ENCODE measurements at regions not wholly inside any gene's neighbourhood (a gene's known extent, or its start where the extent isn't known, plus 50 kb on each side); places are given as distances from the start of the nearest gene placed in this dataset.

DNA sequence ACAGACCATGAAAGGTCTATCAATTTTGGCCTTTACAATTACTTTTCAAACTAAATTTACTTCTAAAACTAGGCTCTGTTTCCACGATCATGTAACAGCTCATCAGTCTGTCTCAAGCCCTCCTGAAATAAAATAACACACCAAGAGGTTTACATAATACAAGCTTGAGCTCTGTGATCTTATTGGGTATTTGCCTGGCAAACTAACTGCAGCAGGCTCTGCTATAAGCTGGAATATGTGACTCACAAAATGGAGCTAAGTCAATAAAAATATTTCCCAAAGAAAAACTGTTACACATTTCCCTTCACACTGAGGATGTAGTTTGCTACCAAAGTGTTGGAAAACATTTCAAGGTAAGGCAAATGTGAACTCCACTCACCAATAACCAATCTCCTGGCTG, 94.7 kb upstream of the GPM6B start:
- H3K27me3 ChIP-seq (ENCODE audit: control insufficient read depth in 1 of 2, insufficient read depth in 2 of 2, low read length in 2 of 2), result 0 out of 5 replicates have a peak, but pooled peaks cover 0 to 3% of the 10 kb centered on the region in 2 experiments
- no peaks in the 10 kb centered on the region for H3K9me3 ChIP-seq (ENCODE audit: low read length)
- no peaks in the 10 kb centered on the region for H3K36me3 ChIP-seq (replicated peaks in 1 of 2; ENCODE audit: control insufficient read depth in 1 of 2, insufficient read depth in 2 of 2, low read length in 2 of 2)
- in situ Hi-C loops (cut with HindIII; ENCODE audit: extremely low pct_ligation_motif_present, low pct_unique_long_range_greater_than_20kb) (no loop called here), intact Hi-C loops (cut with micrococcal nuclease; ENCODE audit: unreplicated experiment) (no loop called here)
- ChIA-PET CTCF (ENCODE audit: low intra/inter-chr PET ratio, low total read pairs) (no interaction called here), POLR2A (no interaction called here)
- no TSS peak for BruUV-seq (replicated peaks)
- no peaks in the 10 kb centered on the region for H3K79me2 ChIP-seq (ENCODE audit: insufficient read depth, low read length)
- no peak overlapping the region for H3K27ac ChIP-seq (ENCODE audit: extremely low read length, insufficient read depth, low read length)
- H3K4me2 ChIP-seq (ENCODE audit: low read depth, low read length), result no peak overlapping the region
- no peak overlapping the region for H3K9ac ChIP-seq (ENCODE audit: insufficient read depth, low read depth, low read length)
- no peaks in the 10 kb centered on the region for H4K20me1 ChIP-seq (ENCODE audit: insufficient read depth, low read length)
- WGBS (ENCODE audit: low lambda C conversion rate), result 0% methylated on average over 1 of the region's 1 CpG
- no peak for ATAC-seq
- no peak for FAIRE-seq
- H3K4me1 ChIP-seq (ENCODE audit: insufficient read depth, low read length), result no peaks in the 10 kb centered on the region
- no peak overlapping the region for H3K4me3 ChIP-seq (replicated peaks in 1 of 3; ENCODE audit: insufficient read depth in 1 of 3, low read depth in 2 of 3, low read length in 3 of 3)
- DNase-seq (ENCODE audit: low spot score), result no peak
- H2AFZ ChIP-seq (ENCODE audit: low read length), result no peak overlapping the region
- no peak for TF ChIP-seq ZNF747 (CRISPR knock-in tag; IDR thresholded peaks at IDR 0.05; ENCODE audit: borderline replicate concordance)
- no peak for TF ChIP-seq ZNF879 (CRISPR knock-in tag; IDR thresholded peaks at IDR 0.05)
- TF ChIP-seq, protein P1, sequence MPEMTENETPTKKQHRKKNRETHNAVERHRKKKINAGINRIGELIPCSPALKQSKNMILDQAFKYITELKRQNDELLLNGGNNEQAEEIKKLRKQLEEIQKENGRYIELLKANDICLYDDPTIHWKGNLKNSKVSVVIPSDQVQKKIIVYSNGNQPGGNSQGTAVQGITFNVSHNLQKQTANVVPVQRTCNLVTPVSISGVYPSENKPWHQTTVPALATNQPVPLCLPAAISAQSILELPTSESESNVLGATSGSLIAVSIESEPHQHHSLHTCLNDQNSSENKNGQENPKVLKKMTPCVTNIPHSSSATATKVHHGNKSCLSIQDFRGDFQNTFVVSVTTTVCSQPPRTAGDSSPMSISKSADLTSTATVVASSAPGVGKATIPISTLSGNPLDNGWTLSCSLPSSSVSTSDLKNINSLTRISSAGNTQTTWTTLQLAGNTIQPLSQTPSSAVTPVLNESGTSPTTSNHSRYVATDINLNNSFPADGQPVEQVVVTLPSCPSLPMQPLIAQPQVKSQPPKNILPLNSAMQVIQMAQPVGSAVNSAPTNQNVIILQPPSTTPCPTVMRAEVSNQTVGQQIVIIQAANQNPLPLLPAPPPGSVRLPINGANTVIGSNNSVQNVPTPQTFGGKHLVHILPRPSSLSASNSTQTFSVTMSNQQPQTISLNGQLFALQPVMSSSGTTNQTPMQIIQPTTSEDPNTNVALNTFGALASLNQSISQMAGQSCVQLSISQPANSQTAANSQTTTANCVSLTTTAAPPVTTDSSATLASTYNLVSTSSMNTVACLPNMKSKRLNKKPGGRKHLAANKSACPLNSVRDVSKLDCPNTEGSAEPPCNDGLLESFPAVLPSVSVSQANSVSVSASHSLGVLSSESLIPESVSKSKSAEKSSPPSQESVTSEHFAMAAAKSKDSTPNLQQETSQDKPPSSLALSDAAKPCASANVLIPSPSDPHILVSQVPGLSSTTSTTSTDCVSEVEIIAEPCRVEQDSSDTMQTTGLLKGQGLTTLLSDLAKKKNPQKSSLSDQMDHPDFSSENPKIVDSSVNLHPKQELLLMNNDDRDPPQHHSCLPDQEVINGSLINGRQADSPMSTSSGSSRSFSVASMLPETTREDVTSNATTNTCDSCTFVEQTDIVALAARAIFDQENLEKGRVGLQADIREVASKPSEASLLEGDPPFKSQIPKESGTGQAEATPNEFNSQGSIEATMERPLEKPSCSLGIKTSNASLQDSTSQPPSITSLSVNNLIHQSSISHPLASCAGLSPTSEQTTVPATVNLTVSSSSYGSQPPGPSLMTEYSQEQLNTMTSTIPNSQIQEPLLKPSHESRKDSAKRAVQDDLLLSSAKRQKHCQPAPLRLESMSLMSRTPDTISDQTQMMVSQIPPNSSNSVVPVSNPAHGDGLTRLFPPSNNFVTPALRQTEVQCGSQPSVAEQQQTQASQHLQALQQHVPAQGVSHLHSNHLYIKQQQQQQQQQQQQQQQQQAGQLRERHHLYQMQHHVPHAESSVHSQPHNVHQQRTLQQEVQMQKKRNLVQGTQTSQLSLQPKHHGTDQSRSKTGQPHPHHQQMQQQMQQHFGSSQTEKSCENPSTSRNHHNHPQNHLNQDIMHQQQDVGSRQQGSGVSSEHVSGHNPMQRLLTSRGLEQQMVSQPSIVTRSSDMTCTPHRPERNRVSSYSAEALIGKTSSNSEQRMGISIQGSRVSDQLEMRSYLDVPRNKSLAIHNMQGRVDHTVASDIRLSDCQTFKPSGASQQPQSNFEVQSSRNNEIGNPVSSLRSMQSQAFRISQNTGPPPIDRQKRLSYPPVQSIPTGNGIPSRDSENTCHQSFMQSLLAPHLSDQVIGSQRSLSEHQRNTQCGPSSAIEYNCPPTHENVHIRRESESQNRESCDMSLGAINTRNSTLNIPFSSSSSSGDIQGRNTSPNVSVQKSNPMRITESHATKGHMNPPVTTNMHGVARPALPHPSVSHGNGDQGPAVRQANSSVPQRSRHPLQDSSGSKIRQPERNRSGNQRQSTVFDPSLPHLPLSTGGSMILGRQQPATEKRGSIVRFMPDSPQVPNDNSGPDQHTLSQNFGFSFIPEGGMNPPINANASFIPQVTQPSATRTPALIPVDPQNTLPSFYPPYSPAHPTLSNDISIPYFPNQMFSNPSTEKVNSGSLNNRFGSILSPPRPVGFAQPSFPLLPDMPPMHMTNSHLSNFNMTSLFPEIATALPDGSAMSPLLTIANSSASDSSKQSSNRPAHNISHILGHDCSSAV (CRISPR knock-in tag; IDR thresholded peaks at IDR 0.05; ENCODE audit: borderline replicate concordance), result no peak
- no peak for TF ChIP-seq SRSF4 (IDR thresholded peaks at IDR 0.05; ENCODE audit: low read depth, low read length, poor library complexity, severe bottlenecking)
- no peak for TF ChIP-seq SETDB1 (CRISPR knock-in tag; IDR thresholded peaks at IDR 0.05; ENCODE audit: borderline replicate concordance)
- TF ChIP-seq, protein P2, sequence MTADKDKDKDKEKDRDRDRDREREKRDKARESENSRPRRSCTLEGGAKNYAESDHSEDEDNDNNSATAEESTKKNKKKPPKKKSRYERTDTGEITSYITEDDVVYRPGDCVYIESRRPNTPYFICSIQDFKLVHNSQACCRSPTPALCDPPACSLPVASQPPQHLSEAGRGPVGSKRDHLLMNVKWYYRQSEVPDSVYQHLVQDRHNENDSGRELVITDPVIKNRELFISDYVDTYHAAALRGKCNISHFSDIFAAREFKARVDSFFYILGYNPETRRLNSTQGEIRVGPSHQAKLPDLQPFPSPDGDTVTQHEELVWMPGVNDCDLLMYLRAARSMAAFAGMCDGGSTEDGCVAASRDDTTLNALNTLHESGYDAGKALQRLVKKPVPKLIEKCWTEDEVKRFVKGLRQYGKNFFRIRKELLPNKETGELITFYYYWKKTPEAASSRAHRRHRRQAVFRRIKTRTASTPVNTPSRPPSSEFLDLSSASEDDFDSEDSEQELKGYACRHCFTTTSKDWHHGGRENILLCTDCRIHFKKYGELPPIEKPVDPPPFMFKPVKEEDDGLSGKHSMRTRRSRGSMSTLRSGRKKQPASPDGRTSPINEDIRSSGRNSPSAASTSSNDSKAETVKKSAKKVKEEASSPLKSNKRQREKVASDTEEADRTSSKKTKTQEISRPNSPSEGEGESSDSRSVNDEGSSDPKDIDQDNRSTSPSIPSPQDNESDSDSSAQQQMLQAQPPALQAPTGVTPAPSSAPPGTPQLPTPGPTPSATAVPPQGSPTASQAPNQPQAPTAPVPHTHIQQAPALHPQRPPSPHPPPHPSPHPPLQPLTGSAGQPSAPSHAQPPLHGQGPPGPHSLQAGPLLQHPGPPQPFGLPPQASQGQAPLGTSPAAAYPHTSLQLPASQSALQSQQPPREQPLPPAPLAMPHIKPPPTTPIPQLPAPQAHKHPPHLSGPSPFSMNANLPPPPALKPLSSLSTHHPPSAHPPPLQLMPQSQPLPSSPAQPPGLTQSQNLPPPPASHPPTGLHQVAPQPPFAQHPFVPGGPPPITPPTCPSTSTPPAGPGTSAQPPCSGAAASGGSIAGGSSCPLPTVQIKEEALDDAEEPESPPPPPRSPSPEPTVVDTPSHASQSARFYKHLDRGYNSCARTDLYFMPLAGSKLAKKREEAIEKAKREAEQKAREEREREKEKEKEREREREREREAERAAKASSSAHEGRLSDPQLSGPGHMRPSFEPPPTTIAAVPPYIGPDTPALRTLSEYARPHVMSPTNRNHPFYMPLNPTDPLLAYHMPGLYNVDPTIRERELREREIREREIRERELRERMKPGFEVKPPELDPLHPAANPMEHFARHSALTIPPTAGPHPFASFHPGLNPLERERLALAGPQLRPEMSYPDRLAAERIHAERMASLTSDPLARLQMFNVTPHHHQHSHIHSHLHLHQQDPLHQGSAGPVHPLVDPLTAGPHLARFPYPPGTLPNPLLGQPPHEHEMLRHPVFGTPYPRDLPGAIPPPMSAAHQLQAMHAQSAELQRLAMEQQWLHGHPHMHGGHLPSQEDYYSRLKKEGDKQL (CRISPR knock-in tag; IDR thresholded peaks at IDR 0.05; ENCODE audit: low read depth), result no peak
- no peak for TF ChIP-seq RAD51 (IDR thresholded peaks at IDR 0.05; ENCODE audit: borderline replicate concordance)
- TF ChIP-seq ZNF782 (CRISPR knock-in tag; IDR thresholded peaks at IDR 0.05; ENCODE audit: borderline replicate concordance), result no peak

All from HepG2 (cell line).